SU-DHL-6 (cell line): ENCODE measurements at regions not wholly inside any gene's neighbourhood (a gene's known extent, or its start where the extent isn't known, plus 50 kb on each side); places are given as distances from the start of the nearest gene placed in this dataset.

ENCODE experiments used
- H2AFZ ChIP-seq: fragments of 200-600 bp; sonication (generic); 2 replicates; pipeline ENCODE4 v1.6.1; 2014; ENCODE audit warnings: low read depth, mild to moderate bottlenecking, moderate library complexity, mixed read lengths, antibody characterized with exemption, low read length; ENCODE audit not compliant: severe bottlenecking
- H3F3A ChIP-seq: fragments of 200-600 bp; shearing (Covaris generic); 2 replicates; pipeline ENCODE4 v1.6.0; 2016; ENCODE audit warnings: antibody characterized with exemption, mild to moderate bottlenecking; ENCODE audit not compliant: insufficient read depth
- H3K27ac ChIP-seq: fragments of 200-600 bp; sonication (generic); 2 replicates; pipeline ENCODE4 v1.5.1; 2016; ENCODE audit warnings: low read depth, mild to moderate bottlenecking, low read length, moderate library complexity, mixed read lengths
- H3K27me3 ChIP-seq: fragments of 200-600 bp; sonication (generic), shearing (Covaris generic); 2 replicates; pipeline ENCODE4 v1.6.0; 2014; ENCODE audit warnings: mild to moderate bottlenecking, low read length
- H3K36me3 ChIP-seq: fragments of 200-600 bp; sonication (generic); 2 replicates; pipeline ENCODE4 v1.6.1; 2014; ENCODE audit warnings: mild to moderate bottlenecking, low read length, mixed read lengths
- H3K4me2 ChIP-seq: fragments of 300-600, 200-600 bp; shearing (Covaris generic), sonication (generic); 2 replicates; pipeline ENCODE4 v1.6.0; 2014; ENCODE audit warnings: low read length, low read depth, mild to moderate bottlenecking; ENCODE audit not compliant: poor library complexity, severe bottlenecking
- H3K4me3 ChIP-seq: fragments of 200-600 bp; sonication (generic); 2 replicates; pipeline ENCODE4 v1.5.1; 2014; ENCODE audit warnings: antibody characterized with exemption, low read length, mild to moderate bottlenecking, mixed read lengths; ENCODE audit not compliant: insufficient read depth, poor library complexity, severe bottlenecking
- H3K79me2 ChIP-seq: fragments of 200-600 bp; sonication (generic); 2 replicates; pipeline ENCODE4 v1.6.1; 2014; ENCODE audit warnings: mild to moderate bottlenecking, low read length, moderate library complexity; ENCODE audit not compliant: insufficient read depth
- H3K9ac ChIP-seq: fragments of 200-600 bp; sonication (generic); 2 replicates; pipeline ENCODE4 v1.7.0; 2014; ENCODE audit warnings: mild to moderate bottlenecking, low read length
- H3K9me2 ChIP-seq: fragments of 200-600 bp; sonication (generic); replicated peaks from 2 replicates; pipeline ENCODE4 v1.6.1; 2014; ENCODE audit warnings: low read length; ENCODE audit not compliant: insufficient read depth
- H3K9me3 ChIP-seq: fragments of 200-600 bp; sonication (generic); 2 replicates; pipeline ENCODE4 v1.6.1; 2014; ENCODE audit warnings: low read length, mixed read lengths; ENCODE audit not compliant: insufficient read depth
- H4K20me1 ChIP-seq: fragments of 200-600 bp; sonication (generic); 2 replicates; pipeline ENCODE4 v1.6.1; 2014; ENCODE audit warnings: low read depth, mild to moderate bottlenecking, antibody characterized with exemption, low read length, moderate library complexity, mixed read lengths
- CTCF ChIP-seq: fragments of 200-600 bp; sonication (generic); IDR thresholded peaks from one replicate; pipeline ENCODE4 v1.5.1; 2017; ENCODE audit warnings: antibody characterized with exemption, mild to moderate bottlenecking, low read length, moderate library complexity; ENCODE audit not compliant: insufficient read depth, poor library complexity, severe bottlenecking
- EZH2phosphoT487 ChIP-seq: fragments of 200-600 bp; sonication (generic), shearing (Covaris generic); conservative IDR thresholded peaks from 2 replicates; pipeline ENCODE4 v1.6.1; 2018; ENCODE audit warnings: mild to moderate bottlenecking, antibody characterized with exemption, low read length, moderate library complexity, mixed read lengths

- no peaks in the 10 kb centered on the region for H3F3A ChIP-seq
- H4K20me1 ChIP-seq, result no peaks in the 10 kb centered on the region
- H3K9me3 ChIP-seq, result no peaks in the 10 kb centered on the region
- H3K4me3 ChIP-seq, result no peak overlapping the region
- H3K9ac ChIP-seq, result no peak overlapping the region
- no peaks in the 10 kb centered on the region for H3K27me3 ChIP-seq
- H3K9me2 ChIP-seq, result no peaks in the 10 kb centered on the region
- H3K4me2 ChIP-seq, result no peak overlapping the region
- H3K36me3 ChIP-seq, result no peaks in the 10 kb centered on the region
- no peak overlapping the region for H2AFZ ChIP-seq
- no peak overlapping the region for H3K27ac ChIP-seq
- TF ChIP-seq CTCF (no peak), EZH2phosphoT487 (no peak)
- no peaks in the 10 kb centered on the region for H3K79me2 ChIP-seq
These were observed 63.9 kb upstream of the DOCK9 start for GRCh38 chr13:99041788-99042187.

GRCh38 chr13:99042521-99043250 is 64.8 kb upstream of the DOCK9 start:
- H3K36me3 ChIP-seq, result no peaks in the 10 kb centered on the region
- no peaks in the 10 kb centered on the region for H3K27me3 ChIP-seq
- H2AFZ ChIP-seq, result no peak overlapping the region
- H3F3A ChIP-seq, result no peaks in the 10 kb centered on the region
- TF ChIP-seq CTCF (no peak), EZH2phosphoT487 (no peak)
- H3K9ac ChIP-seq, result no peak overlapping the region
- no peak overlapping the region for H3K4me2 ChIP-seq
- no peak overlapping the region for H3K4me3 ChIP-seq
- H3K9me2 ChIP-seq, result no peaks in the 10 kb centered on the region
- no peaks in the 10 kb centered on the region for H3K9me3 ChIP-seq
- H3K79me2 ChIP-seq, result no peaks in the 10 kb centered on the region
- H3K27ac ChIP-seq, result no peak overlapping the region
- no peaks in the 10 kb centered on the region for H4K20me1 ChIP-seq

- Histone ChIP-seq H3K27ac (no peak overlapping the region), H3K79me2 (no peaks in the 10 kb centered on the region), H3K4me2 (no peak overlapping the region), H3K9me2 (no peaks in the 10 kb centered on the region), H3K4me3 (no peak overlapping the region), H3K27me3 (no peaks in the 10 kb centered on the region), H3K9me3 (no peaks in the 10 kb centered on the region), H3K9ac (no peak overlapping the region), H3F3A (no peaks in the 10 kb centered on the region), H2AFZ (no peak overlapping the region), H3K36me3 (no peaks in the 10 kb centered on the region), H4K20me1 (no peaks in the 10 kb centered on the region)
- TF ChIP-seq CTCF, result no peak
- no peak for TF ChIP-seq EZH2phosphoT487
These were observed 66.0 kb upstream of the DOCK9 start for GRCh38 chr13:99043831-99044231.
